ENCODE measurements at regions not wholly inside any gene's neighbourhood (a gene's known extent, or its start where the extent isn't known, plus 50 kb on each side); places are given as distances from the start of the nearest gene placed in this dataset.

- DNase-seq (ENCODE audit: extremely low spot score), result no peak
- ChIA-PET POLR2A (interaction anchor here (0.6 to 2.1 kb wide), 8 partner anchors 8 to 444 kb away, joined by 3 to 9 read pairs (median 4); no protein-coding TSS in a partner anchor), CTCF (interaction anchor here (0.8 to 3.0 kb wide), 10 partner anchors 9 to 166 kb away, joined by 3 to 16 read pairs (median 4); no protein-coding TSS in a partner anchor)
- no peak for TF ChIP-seq CTCF (IDR thresholded peaks at IDR 0.05; ENCODE audit: control extremely low read depth, extremely low read depth, low read depth, missing control alignments)
Measured at GRCh38 chr3:42024591-42025351, 62.9 kb upstream of the ULK4 start.

DNA sequence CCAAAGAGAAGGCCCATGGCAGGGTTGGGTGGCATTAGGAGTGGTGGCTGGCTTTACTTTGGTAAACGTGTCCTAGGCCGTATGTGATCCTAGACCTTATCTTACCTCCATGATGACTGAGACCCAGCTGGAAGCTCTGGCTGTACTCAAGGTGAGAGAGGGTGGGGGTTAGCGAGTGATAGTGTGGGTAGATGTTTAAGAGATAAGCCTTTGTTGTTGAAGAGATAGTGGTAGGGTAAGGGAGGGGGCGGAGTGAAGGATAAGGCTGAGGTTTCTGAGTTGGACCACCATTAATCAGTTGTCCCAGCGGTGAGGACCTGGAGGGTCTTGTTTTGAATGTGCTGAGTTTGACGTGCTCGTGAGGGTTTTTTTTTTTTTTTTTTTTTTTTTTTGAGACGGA is 61.5 kb upstream of the ULK4 start:
- TF ChIP-seq CTCF (IDR thresholded peaks at IDR 0.05; ENCODE audit: control extremely low read depth, extremely low read depth, low read depth, missing control alignments), result no peak
- CTCF ChIA-PET, result no interaction called here
- POLR2A ChIA-PET, result interaction anchor here (0.7 kb wide), 1 partner anchor 9 kb away, joined by 5 read pairs; no protein-coding TSS in a partner anchor
- DNase-seq (ENCODE audit: extremely low spot score), result no peak

GRCh38 chr3:42022355-42022754 is 60.5 kb upstream of the ULK4 start:
- CTCF ChIA-PET, result interaction anchor here (0.9 kb wide), 1 partner anchor 78 kb away, joined by 4 read pairs; no protein-coding TSS in a partner anchor
- no peak for TF ChIP-seq CTCF (IDR thresholded peaks at IDR 0.05; ENCODE audit: control extremely low read depth, extremely low read depth, low read depth, missing control alignments)
- POLR2A ChIA-PET, result no interaction called here
- no peak for DNase-seq (ENCODE audit: extremely low spot score)

GRCh38 chr3:42020684-42021307 is 58.9 kb upstream of the ULK4 start:
- no peak for DNase-seq (ENCODE audit: extremely low spot score)
- ChIA-PET CTCF (interaction anchor here (0.7 to 2.4 kb wide), 4 partner anchors 8 to 78 kb away, joined by 3 to 8 read pairs (median 3); no protein-coding TSS in a partner anchor), POLR2A (no interaction called here)
- no peak for TF ChIP-seq CTCF (IDR thresholded peaks at IDR 0.05; ENCODE audit: control extremely low read depth, extremely low read depth, low read depth, missing control alignments)

DNA sequence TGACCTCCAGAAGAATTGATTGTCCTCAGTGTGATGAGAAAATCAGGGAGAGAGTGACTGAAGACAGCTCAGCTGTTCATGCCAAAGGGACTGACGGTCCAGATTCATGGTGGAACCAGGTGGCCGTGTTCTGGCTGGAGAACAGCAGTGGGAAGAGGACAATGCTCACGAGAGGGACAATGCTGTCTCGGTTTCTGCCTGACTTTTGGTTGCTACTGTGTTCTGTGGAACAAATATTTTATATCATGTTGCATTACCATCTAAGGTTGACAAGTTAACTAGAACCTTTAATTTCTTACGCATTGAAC is 58.0 kb upstream of the ULK4 start:
- TF ChIP-seq CTCF (IDR thresholded peaks at IDR 0.05; ENCODE audit: control extremely low read depth, extremely low read depth, low read depth, missing control alignments), result no peak
- no peak for DNase-seq (ENCODE audit: extremely low spot score)
- ChIA-PET CTCF (interaction anchor here (2.4 kb wide), 1 partner anchor 79 kb away, joined by 8 read pairs; no protein-coding TSS in a partner anchor), POLR2A (no interaction called here)

DNA sequence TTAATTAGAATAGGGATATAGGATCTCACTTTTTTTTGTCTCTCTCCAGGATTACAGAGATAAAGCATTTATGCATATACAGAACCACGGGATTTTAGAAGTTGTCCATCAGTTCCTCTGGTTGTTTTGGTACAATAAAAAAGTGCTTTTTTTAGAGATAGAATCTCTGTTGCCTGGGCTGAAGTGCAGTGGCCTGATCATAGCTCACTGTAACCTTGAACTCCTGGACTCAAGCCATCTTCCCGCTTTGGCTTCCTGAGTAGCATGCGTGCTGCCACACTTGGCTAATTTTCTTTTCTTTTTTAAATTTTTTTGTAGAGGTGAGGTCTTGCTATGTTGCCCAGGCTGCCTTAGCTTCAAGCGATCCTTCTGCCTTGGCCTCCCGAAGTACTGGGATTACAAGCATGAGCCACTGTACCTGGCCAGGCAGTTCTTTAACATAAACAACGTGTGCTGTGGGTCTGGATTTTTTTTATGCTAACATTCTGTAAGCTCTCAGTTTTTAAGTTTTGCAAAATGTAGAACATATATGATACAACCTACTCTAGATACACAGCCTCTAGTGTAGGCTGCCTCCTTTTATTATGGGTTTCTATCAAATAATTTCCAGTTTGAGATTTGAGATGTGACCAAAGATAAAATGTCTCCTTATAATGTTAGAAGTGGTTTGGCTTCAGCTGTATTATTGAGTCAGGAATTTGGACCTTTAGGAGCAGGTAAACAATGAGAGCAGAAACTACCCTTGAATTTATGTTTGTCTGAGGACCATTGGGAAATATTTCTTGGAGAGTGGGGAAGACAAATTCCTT is 57.4 kb upstream of the ULK4 start:
- no peak for TF ChIP-seq CTCF (IDR thresholded peaks at IDR 0.05; ENCODE audit: control extremely low read depth, extremely low read depth, low read depth, missing control alignments)
- POLR2A ChIA-PET, result no interaction called here
- CTCF ChIA-PET, result interaction anchor here (1.2 to 3.3 kb wide), 3 partner anchors 11 to 80 kb away, joined by 4 to 9 read pairs (median 8); no protein-coding TSS in a partner anchor
- no peak for DNase-seq (ENCODE audit: extremely low spot score)
